ENCODE measurements at regions not wholly inside any gene's neighbourhood (a gene's known extent, or its start where the extent isn't known, plus 50 kb on each side); places are given as distances from the start of the nearest gene placed in this dataset.

GRCh38 chr9:3732077-3733038, 206.6 kb upstream of the RFX3 start:
- peak; percentile 96 for ATAC-seq (ENCODE audit: insufficient read depth, low read depth)
- H3K36me3 ChIP-seq (ENCODE audit: insufficient read depth, low read length), result no peaks in the 10 kb centered on the region
- H3K27ac ChIP-seq (ENCODE audit: low read length), result no peak overlapping the region
- no peaks in the 10 kb centered on the region for H3K9me3 ChIP-seq (ENCODE audit: insufficient read depth, low read length, severe bottlenecking)
- H3K27me3 ChIP-seq (ENCODE audit: insufficient read depth, low read length, poor library complexity), result no peaks in the 10 kb centered on the region
- H3K79me2 ChIP-seq (ENCODE audit: insufficient read depth, low read length), result no peaks in the 10 kb centered on the region
- H3K9ac ChIP-seq (ENCODE audit: low read depth, low read length), result no peak overlapping the region
- no peak overlapping the region for H2AFZ ChIP-seq (ENCODE audit: low read depth, low read length)
- H4K20me1 ChIP-seq (ENCODE audit: insufficient read depth, low read length), result no peaks in the 10 kb centered on the region
- DNase-seq, result peak; percentile 20
- 0 out of 2 replicates have a peak overlapping the region, but pooled peaks have one; percentile 31 for H3K4me2 ChIP-seq (ENCODE audit: insufficient read depth, low read length)
- no peak overlapping the region for H3K4me3 ChIP-seq (ENCODE audit: low read depth in 1 of 2, low read length in 2 of 2)
- H3K4me1 ChIP-seq (ENCODE audit: insufficient read depth, low read length), result no peaks in the 10 kb centered on the region
- no peak for TF ChIP-seq EZH2 (IDR thresholded peaks at IDR 0.05; ENCODE audit: borderline replicate concordance, low read depth, low read length, severe bottlenecking)
- TF ChIP-seq CTCF (IDR thresholded peaks at IDR 0.05; ENCODE audit: borderline replicate concordance, extremely low read depth, low read length, poor library complexity, severe bottlenecking), result peak; percentile 75

GRCh38 chr9:3730511-3730922, 204.7 kb upstream of the RFX3 start:
- ATAC-seq (ENCODE audit: insufficient read depth, low read depth) (no peak), DNase-seq (no peak)
- Histone ChIP-seq H4K20me1 (ENCODE audit: insufficient read depth, low read length) (no peaks in the 10 kb centered on the region), H3K9me3 (ENCODE audit: insufficient read depth, low read length, severe bottlenecking) (no peaks in the 10 kb centered on the region), H3K4me2 (ENCODE audit: insufficient read depth, low read length) (no peak overlapping the region), H3K36me3 (ENCODE audit: insufficient read depth, low read length) (no peaks in the 10 kb centered on the region), H2AFZ (ENCODE audit: low read depth, low read length) (no peak overlapping the region), H3K4me1 (ENCODE audit: insufficient read depth, low read length) (no peaks in the 10 kb centered on the region), H3K9ac (ENCODE audit: low read depth, low read length) (no peak overlapping the region), H3K27ac (ENCODE audit: low read length) (no peak overlapping the region), H3K79me2 (ENCODE audit: insufficient read depth, low read length) (no peaks in the 10 kb centered on the region), H3K27me3 (ENCODE audit: insufficient read depth, low read length, poor library complexity) (no peaks in the 10 kb centered on the region), H3K4me3 (ENCODE audit: low read depth in 1 of 2, low read length in 2 of 2) (no peak overlapping the region)
- TF ChIP-seq CTCF (IDR thresholded peaks at IDR 0.05; ENCODE audit: borderline replicate concordance, extremely low read depth, low read length, poor library complexity, severe bottlenecking) (no peak), EZH2 (IDR thresholded peaks at IDR 0.05; ENCODE audit: borderline replicate concordance, low read depth, low read length, severe bottlenecking) (no peak)

GRCh38 chr9:3721096-3721495, 195.3 kb upstream of the RFX3 start:
- H3K79me2 ChIP-seq (ENCODE audit: insufficient read depth, low read length), result no peaks in the 10 kb centered on the region

More at GRCh38 chr9:3721096-3721495, 195.3 kb upstream of the RFX3 start:
- H3K36me3 ChIP-seq (ENCODE audit: insufficient read depth, low read length), result no peaks in the 10 kb centered on the region
- no peak overlapping the region for H3K4me3 ChIP-seq (ENCODE audit: low read depth in 1 of 2, low read length in 2 of 2)
- H2AFZ ChIP-seq (ENCODE audit: low read depth, low read length), result no peak overlapping the region
- H4K20me1 ChIP-seq (ENCODE audit: insufficient read depth, low read length), result no peaks in the 10 kb centered on the region
- no peaks in the 10 kb centered on the region for H3K27me3 ChIP-seq (ENCODE audit: insufficient read depth, low read length, poor library complexity)
- H3K27ac ChIP-seq (ENCODE audit: low read length), result no peak overlapping the region
- H3K4me2 ChIP-seq (ENCODE audit: insufficient read depth, low read length), result no peak overlapping the region
- no peak overlapping the region for H3K9ac ChIP-seq (ENCODE audit: low read depth, low read length)
- ATAC-seq (ENCODE audit: insufficient read depth, low read depth), result no peak
- TF ChIP-seq CTCF (IDR thresholded peaks at IDR 0.05; ENCODE audit: borderline replicate concordance, extremely low read depth, low read length, poor library complexity, severe bottlenecking) (no peak), EZH2 (IDR thresholded peaks at IDR 0.05; ENCODE audit: borderline replicate concordance, low read depth, low read length, severe bottlenecking) (no peak)
- DNase-seq, result no peak
- H3K4me1 ChIP-seq (ENCODE audit: insufficient read depth, low read length), result no peaks in the 10 kb centered on the region
- no peaks in the 10 kb centered on the region for H3K9me3 ChIP-seq (ENCODE audit: insufficient read depth, low read length, severe bottlenecking)
